ENCODE measurements at regions not wholly inside any gene's neighbourhood (a gene's known extent, or its start where the extent isn't known, plus 50 kb on each side); places are given as distances from the start of the nearest gene placed in this dataset.
"Not testable (repeated sequence)": the region's sequence is repeated elsewhere in the genome, so short reads cannot be mapped to it uniquely, and the experiment has no call there.

- no peak for DNase-seq
Measured at GRCh38 chr5:56309262-56309826, 76.2 kb upstream of the ANKRD55 start.

- DNase-seq: no peak
Measured at GRCh38 chr5:56307714-56308333, 74.7 kb upstream of the ANKRD55 start.

DNA sequence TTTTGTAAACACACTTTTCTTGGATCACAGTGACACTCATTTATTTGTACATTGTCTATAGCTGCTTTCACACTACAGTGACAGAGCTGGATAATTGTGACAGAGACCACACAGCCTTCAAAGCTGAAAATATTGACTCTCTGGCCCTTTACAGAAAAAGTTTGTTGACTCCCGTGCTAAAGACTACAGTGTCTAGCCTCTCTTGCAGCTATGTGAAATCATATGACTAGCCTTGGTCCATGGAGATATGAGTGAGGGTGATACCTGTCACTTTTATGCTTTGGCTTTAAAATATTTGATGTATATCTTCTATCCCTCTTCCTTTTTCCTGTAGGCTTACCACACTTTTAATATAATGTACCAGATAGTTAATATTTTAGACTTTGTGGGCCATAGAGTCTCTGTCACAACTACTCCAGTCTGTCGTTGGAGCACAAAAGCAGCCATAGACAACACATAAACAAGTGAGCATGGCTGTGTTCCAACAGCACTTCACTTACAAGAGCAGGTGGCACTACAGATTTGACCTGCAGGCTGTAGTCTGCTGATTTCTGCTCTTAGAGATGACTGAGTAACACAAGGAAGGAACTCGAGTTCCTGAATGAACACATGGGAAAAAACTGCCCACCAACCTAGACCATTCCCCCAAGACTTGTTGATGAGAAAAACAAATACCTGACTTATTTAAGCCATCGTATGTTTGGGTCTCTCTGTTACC lies 73.5 kb upstream of the ANKRD55 start:
- DNase-seq: peak; percentile 1

DNA sequence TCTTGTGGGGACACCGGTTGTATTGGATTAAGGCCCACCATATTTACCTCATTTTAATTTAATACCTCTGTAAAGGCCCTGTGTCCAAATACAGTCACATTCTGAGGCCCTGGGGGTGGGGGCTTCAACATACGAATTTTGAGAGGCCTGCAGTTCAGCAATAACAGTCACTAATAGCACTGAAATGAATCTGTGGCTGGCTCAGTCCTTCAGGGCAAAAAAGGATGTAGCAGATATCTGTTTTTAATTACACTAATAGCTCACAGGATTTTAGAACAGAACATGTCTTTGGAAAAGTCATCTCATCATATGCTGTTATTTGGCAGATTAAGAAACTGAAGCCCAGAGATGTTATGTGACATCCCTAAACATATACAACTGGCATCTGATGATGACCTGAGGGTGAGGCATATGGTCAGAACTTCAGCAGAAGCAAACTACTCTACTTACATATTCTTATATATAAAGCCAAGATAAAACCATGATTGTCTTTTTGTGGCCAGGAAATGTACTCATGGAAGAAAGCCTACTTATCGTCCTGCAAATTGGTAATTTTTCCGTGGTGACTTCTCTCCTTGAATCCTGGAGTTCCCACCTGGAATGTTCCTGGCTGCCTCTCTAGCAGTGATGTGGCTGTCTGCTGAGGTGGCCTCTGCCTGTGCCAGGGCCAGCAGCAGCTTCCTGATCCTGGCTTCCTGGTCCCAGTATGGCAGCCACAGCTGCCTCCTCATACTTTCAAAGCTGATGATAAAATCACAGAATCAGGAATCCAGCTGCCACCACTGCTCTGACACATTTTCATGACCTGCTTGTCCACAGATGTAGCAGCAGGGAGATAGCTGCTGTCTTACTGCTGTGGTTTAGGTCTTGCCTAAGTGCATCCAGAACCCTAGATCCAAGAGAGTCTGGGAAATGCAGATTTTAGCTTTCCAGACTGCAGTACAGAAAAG lies 72.1 kb upstream of the ANKRD55 start:
- no peak for DNase-seq

DNA sequence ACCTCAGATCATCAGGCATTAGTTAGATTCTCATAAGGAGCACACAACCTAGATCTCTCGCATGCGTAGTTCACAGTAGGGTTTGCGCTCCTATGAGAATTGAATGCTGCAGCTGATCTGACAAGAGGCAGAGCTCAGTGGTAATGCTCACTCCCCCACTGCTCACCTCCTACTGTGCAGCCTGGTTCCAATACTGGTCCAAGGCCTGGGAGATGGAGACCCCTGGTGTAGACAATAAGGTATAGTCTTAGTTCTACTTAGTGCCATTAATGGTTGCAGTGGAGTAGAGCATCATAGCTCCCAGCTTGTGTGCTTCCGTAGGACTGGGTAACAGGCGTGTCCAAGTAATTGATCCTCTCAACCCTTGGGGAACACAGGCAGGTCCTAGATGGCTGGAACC lies 70.4 kb upstream of the ANKRD55 start:
- DNase-seq: no peak

DNA sequence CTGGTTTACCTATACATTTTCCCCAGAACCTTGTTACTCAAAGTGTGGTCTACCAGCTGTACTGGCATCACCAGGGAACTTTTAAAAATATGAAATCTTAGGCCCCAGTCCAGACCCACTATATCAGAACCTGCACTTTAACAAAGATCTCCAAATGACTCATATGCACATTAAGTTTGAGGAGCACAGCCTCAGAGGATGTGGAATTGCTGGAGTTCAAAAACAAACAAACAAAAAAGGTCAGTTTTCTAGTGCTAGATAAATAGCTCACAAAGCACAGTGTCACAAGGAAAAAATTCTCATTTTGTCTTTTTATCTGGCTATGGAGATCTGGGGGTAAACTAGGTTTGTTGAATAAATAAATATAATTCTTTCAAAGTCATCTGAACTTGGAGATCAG lies 68.9 kb upstream of the ANKRD55 start:
- DNase-seq: no peak

- no peak for DNase-seq
Measured at GRCh38 chr5:56301069-56301468, 67.9 kb upstream of the ANKRD55 start.

DNA sequence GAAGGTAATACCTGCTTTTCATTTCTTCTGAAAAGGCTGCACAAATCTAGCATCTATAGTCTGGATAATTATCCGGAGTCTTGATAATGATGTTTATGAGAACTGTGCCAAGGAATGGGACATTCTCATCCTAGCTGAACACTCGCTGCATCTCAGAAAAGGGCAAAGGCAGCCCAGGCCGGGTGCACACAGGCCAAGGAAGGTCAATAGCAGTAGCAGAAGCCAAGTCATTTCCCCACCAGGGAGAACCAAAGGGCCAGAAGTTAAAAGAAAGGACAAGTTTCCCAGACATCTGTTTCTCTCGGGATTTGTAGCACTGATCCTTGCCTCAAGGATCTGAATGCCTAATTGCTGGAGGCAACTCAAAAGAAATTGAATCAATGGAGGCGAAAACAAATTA lies 66.1 kb upstream of the ANKRD55 start:
- no peak for DNase-seq

DNA sequence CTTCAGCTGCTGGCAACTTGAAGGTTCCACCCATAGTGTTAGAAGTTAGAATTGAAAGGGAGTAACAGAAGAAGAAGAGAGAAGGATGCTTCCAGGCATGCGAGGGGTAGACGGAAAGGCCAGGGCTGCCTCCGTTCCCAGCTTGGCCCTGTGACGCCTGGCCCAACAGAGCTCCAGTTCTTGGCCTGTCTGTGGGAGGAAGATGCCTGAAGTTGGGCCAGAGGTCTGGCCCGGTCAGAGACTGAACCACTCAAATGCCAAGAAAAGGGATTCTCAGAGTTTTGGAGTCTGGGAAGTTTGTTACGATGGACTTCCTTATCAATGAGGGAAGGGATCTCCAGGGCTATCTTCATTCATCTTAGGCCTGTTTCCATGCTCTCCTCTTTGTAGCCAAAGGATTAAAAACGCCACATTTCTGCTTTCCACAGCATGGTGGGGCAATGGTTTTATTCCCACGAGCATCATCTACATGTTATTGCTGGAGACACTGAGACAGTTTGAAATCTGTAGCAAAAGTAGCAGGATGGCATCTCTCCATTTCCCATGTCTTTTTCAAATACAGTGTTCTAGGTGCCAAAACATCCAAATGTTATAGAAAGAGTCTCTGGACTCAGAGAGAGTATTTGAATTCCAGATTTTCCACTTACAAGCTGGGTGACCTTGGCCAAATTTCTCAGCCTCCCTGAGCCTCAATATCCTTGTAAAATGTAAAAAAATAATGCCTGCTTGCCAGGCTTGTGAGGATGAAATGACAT lies 65.4 kb upstream of the ANKRD55 start:
- DNase-seq: no peak

- DNase-seq: no peak
Measured at GRCh38 chr5:56297851-56298250, 64.7 kb upstream of the ANKRD55 start.

GRCh38 chr5:56295311-56295710 lies 62.2 kb upstream of the ANKRD55 start:
- not testable (repeated sequence) for DNase-seq

- no peak for DNase-seq
Measured at GRCh38 chr5:56294354-56294753, 61.2 kb upstream of the ANKRD55 start.

GRCh38 chr5:56292874-56293273 lies 59.7 kb upstream of the ANKRD55 start:
- DNase-seq: not testable (repeated sequence)

DNA sequence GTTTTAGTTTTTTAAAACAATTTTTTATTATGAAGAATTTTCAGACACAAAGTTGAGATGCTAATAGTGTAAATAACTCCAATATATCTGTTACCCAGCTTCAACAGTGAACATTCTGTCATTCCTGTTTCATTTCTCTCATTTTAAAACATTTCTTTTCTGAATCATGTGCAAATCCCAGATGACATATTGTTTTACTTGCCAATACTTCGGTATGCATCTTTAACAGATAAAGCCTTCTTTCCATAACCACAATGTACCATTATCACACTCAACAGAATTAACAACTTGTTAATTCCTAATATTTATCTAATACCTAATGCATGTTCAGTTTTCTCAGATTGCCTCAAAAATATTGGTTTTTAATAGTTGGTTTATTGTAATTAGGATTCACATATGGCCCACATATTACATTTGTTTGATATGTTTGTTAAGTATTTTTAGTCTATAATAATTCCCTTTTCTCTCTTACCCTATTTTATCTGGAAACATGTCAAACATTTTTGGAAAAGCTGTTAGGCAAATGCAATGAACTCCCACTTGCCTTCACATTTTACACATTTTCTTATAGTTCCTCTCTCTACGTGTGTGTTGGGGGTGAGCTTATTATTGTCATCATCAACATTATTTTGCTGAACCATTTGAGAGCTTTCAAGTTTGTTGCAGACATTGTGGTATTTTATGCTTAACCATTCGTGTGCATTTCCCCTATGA lies 58.7 kb upstream of the ANKRD55 start:
- DNase-seq: no peak

GRCh38 chr5:56291079-56291643 lies 58.0 kb upstream of the ANKRD55 start:
- DNase-seq: no peak

DNA sequence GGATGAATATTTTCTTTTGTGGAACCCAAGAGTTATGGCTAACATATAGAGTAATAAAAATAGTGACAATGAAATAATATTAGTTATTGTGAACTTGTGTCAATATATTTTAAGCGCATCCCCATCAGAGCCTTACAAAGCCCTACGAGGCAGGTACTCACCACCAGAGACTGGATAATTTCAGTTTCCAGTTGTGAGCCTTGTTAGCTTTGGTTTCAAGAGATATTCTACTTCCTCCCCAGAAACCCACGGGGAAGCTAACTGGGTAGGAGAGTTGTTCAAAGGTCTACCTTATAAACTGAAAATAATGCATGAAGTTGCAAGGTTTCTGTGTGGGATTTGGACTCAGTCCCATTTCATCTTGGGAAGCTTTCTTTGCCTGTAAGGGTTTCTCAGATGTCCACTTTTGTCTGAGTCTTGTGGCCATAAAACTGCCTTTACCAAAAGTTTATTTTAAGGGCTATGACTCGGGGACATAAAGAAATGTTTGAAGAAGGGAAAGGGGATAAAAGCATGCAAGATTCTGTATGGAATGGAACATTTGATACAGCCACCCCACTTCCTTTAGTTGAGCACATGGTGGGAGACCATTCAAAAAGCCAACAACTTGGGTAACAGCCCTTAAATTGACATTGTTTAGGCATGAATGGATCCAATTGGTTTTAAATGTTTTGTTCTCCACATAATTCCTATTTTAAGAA lies 57.4 kb upstream of the ANKRD55 start:
- DNase-seq: no peak

- no peak for DNase-seq
Measured at GRCh38 chr5:56289602-56289987, 56.5 kb upstream of the ANKRD55 start.

- DNase-seq: no peak
Measured at GRCh38 chr5:56288873-56289601, 55.9 kb upstream of the ANKRD55 start.

DNA sequence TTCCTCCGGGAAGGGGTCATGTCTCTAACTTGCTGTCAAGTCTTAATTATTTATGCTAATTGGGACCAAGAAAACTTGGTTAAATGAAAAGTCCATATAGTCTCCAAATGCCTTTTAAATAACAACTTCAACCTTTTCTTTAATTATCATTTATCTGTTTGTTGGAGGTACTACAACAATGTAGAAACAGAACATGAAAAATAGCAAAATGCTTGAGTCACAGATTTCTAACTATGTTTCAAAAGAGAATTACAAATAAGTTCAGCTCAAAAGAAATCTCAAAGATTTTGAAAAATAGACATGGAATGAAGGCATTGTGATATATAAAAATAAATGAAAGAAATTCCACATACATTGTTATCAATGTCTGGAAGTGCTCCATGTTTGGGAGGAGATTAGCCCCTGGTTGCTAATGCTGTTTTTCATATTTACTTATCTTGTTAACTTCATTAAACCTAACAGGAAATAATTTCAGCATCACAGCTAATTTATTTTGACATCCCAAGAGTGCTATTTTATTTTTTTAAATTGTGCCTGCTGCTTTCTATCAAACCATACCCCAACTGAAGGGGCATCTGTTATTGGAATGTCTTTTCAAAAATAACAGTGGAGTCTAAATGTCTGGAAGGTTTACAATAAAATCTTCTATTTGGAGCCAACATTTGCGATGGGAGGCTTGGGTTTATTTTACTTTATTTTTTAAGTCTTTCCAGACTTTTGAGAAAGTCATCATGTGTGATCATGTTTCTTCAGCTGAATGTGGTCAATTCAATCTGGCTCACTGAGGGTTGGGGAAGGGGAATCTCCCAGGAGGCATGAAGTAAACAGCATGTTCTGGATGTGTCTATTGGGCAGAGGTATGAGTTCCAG lies 53.1 kb upstream of the ANKRD55 start:
- DNase-seq: no peak
